Dermis microvascular lymphatic vessel endothelial cell (primary cell): ENCODE measurements at regions not wholly inside any gene's neighbourhood (a gene's known extent, or its start where the extent isn't known, plus 50 kb on each side); places are given as distances from the start of the nearest gene placed in this dataset.

Experiments used
- DNase-seq, 2 donors: peaks; one replicate each; pipeline versions ENCODE4 v3.0.0 to v3.0.0-alpha.2; 2010; ENCODE audit warnings: low read depth in 2 of 2

- DNase-seq = no peak
Measured at GRCh38 chr2:221267773-221268425, 304.2 kb downstream of the EPHA4 start.

DNA sequence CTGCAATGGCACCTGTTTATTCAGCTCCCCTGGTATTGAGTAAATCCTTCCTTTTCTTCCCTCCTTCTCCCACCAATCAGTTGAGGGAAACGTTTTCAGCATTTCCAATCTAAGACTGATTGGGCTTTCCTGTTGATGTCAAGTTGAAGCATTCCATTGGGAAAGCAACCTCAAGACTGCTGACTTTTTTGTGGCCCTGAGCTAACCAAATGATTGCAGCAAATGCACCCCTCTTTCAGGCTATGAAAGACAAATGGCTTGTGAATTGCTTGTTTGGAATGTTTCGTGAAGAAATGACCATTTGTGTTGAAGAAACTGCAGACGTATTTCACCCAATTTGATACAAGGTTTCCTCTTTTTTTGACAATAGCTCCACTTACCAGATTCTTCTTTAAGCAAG is 303.5 kb downstream of the EPHA4 start:
- DNase-seq = no peak

DNA sequence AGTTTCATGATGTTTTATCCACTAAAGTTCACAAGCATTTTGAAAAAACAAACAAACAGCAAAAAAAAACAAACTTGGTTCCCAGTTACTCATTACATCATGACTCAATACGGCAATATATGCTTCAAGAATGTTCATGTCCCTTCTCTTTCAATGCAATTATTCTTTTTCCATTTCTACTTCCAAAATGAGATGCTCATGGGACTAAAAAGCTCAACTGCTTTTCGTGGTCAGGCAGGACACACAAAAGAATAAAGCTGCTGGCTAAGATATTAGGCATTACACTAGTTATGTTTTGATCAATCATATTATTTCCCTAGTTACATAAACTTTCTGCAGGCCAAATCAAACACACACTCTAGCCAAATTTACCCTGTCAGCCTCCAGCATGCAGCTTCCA is 301.3 kb downstream of the EPHA4 start:
- DNase-seq = no peak

DNA sequence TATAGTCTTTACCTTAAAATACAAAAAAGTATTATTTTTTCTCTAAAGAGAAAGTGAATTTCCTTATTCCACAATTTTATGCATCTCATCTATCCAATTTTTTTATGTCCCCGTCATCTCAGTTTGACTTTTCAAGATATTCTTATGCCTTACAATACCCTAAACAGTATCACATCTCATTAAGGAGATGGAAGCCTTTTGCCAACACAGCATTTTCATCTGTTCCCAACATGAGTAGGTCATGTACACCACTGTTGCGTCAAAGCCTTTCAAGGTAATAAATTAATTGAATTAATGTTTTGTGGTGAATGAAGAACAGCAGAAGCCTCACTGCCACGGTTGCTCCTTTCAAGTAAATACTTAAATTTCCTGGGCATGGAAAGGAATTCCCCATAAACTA is 299.4 kb downstream of the EPHA4 start:
- no peak for DNase-seq

DNA sequence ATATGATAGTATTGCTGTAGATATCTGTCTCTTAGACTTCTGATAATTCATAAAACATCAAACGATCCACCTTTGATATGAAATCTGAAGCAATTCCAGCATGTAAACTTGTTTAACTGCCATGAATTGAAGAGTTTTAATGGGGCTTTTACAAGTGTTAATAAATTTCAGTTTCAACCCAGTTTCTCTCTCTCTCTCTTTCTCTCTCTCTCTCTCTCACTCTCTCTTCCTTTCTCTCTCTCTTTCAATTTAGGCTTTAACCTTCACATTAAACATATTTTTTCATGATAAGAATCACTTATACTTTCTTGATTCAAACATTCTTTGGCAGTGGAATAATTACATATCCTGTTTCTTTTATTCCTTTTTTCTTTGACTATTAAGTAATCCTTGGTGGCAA is 296.1 kb downstream of the EPHA4 start:
- DNase-seq = no peak

GRCh38 chr2:221276601-221277000 is 295.5 kb downstream of the EPHA4 start:
- DNase-seq = no peak

- DNase-seq = no peak
Measured at GRCh38 chr2:221282386-221282785, 289.7 kb downstream of the EPHA4 start.

GRCh38 chr2:221283896-221284545 is 288.1 kb downstream of the EPHA4 start:
- no peak for DNase-seq

DNA sequence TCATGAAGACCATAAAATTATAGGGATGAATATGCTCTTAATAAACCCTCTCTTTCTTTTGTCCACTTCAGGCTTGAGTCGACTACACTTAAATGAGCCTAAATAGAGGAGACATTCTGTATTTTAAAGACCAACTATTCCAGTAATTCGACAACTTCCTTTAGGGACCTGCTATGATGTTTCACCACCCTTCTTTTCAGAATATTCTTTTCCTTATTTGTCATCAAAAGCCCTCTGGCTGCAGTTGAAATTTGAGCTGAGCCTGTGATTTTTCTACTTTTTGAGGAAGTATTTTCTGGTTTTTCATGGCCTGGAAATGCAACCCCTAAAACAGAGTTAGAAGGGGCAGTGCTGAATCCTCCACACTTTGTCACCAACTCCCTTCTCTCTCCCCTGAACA is 287.0 kb downstream of the EPHA4 start:
- no peak for DNase-seq

DNA sequence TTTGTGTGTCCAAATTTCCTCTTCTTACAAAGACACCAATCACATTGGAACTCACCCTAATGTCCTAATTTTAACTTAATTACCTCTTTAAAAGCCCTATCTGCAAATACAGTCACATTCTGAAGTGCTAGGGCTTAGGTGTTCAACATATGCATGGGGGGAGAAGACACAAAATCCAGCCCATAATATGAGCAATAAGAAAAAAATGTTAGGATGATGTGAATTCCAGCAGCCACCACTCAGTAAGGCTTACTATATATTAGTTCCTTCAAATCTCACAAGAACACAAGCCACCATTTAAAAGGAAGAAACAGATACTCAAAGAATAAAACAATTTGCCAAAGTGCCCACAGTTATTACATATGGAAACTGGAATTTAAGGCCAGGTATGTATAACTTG is 285.7 kb downstream of the EPHA4 start:
- DNase-seq = no peak

GRCh38 chr2:221289389-221289788 is 282.7 kb downstream of the EPHA4 start:
- no peak for DNase-seq

DNA sequence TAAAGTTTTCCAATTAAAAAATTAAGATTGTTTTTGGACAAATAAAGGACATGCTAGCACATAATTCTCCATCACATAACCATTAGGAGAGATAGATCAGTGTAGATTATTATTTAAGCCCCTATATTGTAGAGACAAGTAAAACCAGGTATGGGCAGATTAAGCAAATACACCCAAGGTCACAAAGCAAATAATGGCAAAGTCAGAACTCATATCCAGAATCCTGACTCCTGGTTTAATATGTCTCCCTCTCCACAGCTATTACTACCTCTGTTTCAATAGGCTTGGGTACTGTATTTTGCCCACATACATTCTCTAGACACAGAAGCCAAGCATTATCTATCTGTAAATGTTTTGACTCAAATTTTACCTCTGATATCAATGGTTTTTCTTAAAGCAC is 282.3 kb downstream of the EPHA4 start:
- no peak for DNase-seq

- no peak for DNase-seq
Measured at GRCh38 chr2:221293949-221294742, 278.0 kb downstream of the EPHA4 start.

- no peak for DNase-seq
Measured at GRCh38 chr2:221304916-221305315, 267.2 kb downstream of the EPHA4 start.

GRCh38 chr2:221308507-221309066 is 263.5 kb downstream of the EPHA4 start:
- no peak for DNase-seq

DNA sequence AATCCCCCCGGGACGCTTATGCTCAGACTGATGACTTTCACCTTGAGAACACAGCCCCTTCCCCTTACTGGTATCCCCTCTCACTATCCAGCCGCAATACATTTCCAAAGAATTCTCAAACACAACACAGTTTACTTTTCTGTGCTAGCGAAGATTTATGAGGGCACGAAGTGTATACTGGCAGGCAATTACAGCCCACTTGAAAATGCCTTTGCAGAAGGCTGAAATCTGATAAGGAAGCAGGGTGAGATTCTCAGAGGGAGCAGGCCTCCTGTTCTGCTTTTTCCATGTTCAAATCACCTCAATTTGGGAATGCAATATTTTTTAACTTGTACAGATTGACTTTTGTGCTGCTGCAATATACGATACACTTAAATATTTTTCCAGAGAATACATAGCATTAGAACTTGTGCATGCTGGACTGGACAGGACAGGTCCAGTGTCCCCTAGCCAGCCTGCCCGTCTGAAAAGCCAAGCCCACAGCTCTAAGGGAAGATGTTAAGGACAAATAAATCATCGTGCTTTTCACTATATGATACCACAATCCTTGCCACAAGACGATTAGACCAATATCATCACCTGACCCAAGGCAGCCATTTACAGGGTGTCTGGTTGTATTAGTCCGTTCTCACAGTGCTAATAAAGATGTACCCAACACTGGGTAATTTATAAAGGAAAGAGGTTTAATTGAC is 262.1 kb downstream of the EPHA4 start:
- DNase-seq = no peak

DNA sequence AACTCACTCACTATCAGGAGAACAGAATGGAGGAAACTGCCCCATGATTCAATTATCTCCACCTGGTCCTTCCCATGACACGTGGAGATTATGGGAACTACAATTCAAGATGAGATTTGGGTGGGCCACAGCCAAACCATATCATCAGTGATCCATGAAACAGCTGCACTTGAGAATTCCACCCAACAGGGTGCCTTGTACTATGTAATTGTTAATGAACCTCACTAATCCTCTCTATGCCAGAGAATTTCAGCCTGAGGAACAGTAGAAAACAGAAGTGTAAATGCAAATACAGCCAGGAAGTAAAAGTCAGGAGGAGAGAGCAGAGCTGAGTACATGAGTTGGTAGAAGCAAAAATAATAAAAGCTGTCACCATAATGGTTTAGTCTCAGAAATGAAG is 261.4 kb downstream of the EPHA4 start:
- no peak for DNase-seq

- DNase-seq = no peak
Measured at GRCh38 chr2:221312634-221313033, 259.5 kb downstream of the EPHA4 start.

- DNase-seq = no peak
Measured at GRCh38 chr2:221314786-221315185, 257.3 kb downstream of the EPHA4 start.

- no peak for DNase-seq
Measured at GRCh38 chr2:221318376-221319130, 253.6 kb downstream of the EPHA4 start.

GRCh38 chr2:221322741-221323140 is 249.4 kb downstream of the EPHA4 start:
- no peak for DNase-seq
